Heart left ventricle (tissue), 16 donors: ENCODE measurements at regions not wholly inside any gene's neighbourhood (a gene's known extent, or its start where the extent isn't known, plus 50 kb on each side); places are given as distances from the start of the nearest gene placed in this dataset.

Experiments
- ATAC-seq, 4 donors: fragments of 200-7000 bp; cut with Tn5 transposase; one replicate each; pipeline ENCODE4 v1.9.1; 2020 to 2022; ENCODE audit warnings: moderate library complexity in 4 of 4, mild to moderate bottlenecking in 3 of 4, moderate number of reproducible peaks in 1 of 4
- DNase-seq, 5 donors: peaks; one replicate each; pipeline ENCODE4 v3.0.0-alpha.2; 2020
- H3K27ac ChIP-seq, 12 donors: fragments of 200-600 bp; sonication (generic) in 4 of 12; one replicate each; pipeline versions ENCODE4 v1.5.0 to v1.8.0; 2016 to 2022; ENCODE audit warnings: mild to moderate bottlenecking in 2 of 12
- H3K27me3 ChIP-seq, 9 donors: fragments of 200-600 bp; sonication (generic) in 2 of 9; one replicate each; pipeline versions ENCODE4 v1.5.1 to v1.8.0; 2016 to 2022; ENCODE audit warnings: mild to moderate bottlenecking in 3 of 9
- H3K36me3 ChIP-seq, 9 donors: fragments of 200-600 bp; sonication (generic) in 2 of 9; one replicate each; pipeline versions ENCODE4 v1.5.0 to v1.8.0; 2018 to 2022; ENCODE audit warnings: mild to moderate bottlenecking in 2 of 9
- H3K4me1 ChIP-seq, 12 donors: fragments of 200-600 bp; sonication (generic) in 4 of 12; one replicate each; pipeline versions ENCODE4 v1.5.0 to v1.8.0; 2016 to 2022; ENCODE audit warnings: mild to moderate bottlenecking in 3 of 12
- H3K4me3 ChIP-seq, 12 donors: fragments of 200-600 bp; sonication (generic) in 4 of 12; one replicate each; pipeline versions ENCODE4 v1.5.0 to v1.8.0; 2017 to 2022; ENCODE audit warnings: mild to moderate bottlenecking in 9 of 12, moderate library complexity in 4 of 12
- H3K9me3 ChIP-seq, 12 donors: fragments of 200-600 bp; sonication (generic) in 4 of 12; one replicate each; pipeline versions ENCODE4 v1.5.0 to v1.8.0; 2016 to 2022; ENCODE audit warnings: mild to moderate bottlenecking in 1 of 12
- POLR2A ChIP-seq, 2 donors: fragments of 450-650 bp; IDR thresholded peaks; one replicate each; pipeline ENCODE4 v1.6.1; 2017; ENCODE audit warnings: antibody characterized with exemption in 2 of 2, mild to moderate bottlenecking in 2 of 2, moderate library complexity in 2 of 2
- WGBS, 4 donors: extraction: QIAGEN DNeasy Blood & Tissue Kit in 2 of 4; methylation state at CpG; one replicate each; pipeline versions ENCODE4 v1.1.5 to v1.1.7; 2013 to 2018; 5-methylcytosine and 5-hydroxymethylcytosine counted together
- intact Hi-C, 10 donors: fragments of 100-400 bp; cut with DNase I; formaldehyde crosslinking; loops; one replicate each; pipeline versions ENCODE4 v1.11.1 to v1.14.2; 2022
- TF ChIP-seq, protein P1 (sequence below), 12 donors: fragments of 200-600 bp; sonication (generic) in 4 of 12; IDR thresholded peaks; one replicate each; pipeline versions ENCODE4 v1.5.0 to v1.8.0; 2018 to 2022; ENCODE audit warnings: antibody characterized with exemption in 12 of 12, mild to moderate bottlenecking in 5 of 12
- donor health status: ischemic (EF 13 %, LVEDD 7.1; RV severe dilation, severe dysfunction).
- donor health status: healthy with polysubstance abuse.
- donor health status: DM: no; HTN: yes; CAD: no.
- donor health status: DM: no; HTN: no; CAD: no.
- donor health status: ischemic (EF 25% LVEDD 6.9; RV normal size, moderate dysfunction).
- donor health status: ischemic (EF 25% LVEDD 5.7; RV mildly dilated, moderate dysfunction).
- donor health status: healthy.
- donor health status: DM: yes; HTN: yes; CAD: no.
- donor health status: ischemic (EF 35%, LVEDD 5.7; RV mildly dilated, moderate dysfunction).
- donor health status: nonischemic (EF 11% LVEDD 7.7; RV severe dilation, severe dysfunction).
- donor health status: DM: yes; HTN: yes; CAD: no.
- donor health status: PGD.
- donor health status: ischemic (EF 29% LVEDD 5.4; RV normal size, mild dysfunction).
- donor health status: nonischemic (EF 23%, LVEDD 6.1; RV moderate dilation, normal function).

DNA sequence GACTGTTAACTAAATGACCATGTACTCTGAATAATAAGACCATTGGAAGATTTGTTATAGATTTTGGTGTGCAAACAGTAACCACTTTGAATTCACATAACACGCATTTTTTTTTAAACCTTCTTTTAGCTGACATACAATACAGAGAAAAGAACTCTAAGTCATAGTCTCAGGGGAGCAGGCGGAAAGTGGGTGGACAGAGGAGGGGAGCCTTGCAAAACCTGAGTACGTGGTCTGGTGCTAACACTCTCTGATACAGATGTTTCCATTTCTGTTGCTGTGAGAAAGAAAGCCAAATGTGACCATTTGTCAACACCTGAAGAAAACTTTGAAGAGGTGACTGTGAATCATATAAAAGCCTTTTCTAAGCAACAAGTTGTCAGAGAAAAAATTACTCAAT is 151.8 kb upstream of the GCFC2 start:
- Histone ChIP-seq H3K27me3 (no peaks in the 10 kb centered on the region), H3K27ac (no peak overlapping the region), H3K4me1 (peaks cover 0 to 4% (median 0%) of the 10 kb centered on the region in 12 donors), H3K4me3 (no peak overlapping the region), H3K36me3 (no peaks in the 10 kb centered on the region), H3K9me3 (no peaks in the 10 kb centered on the region)
- no peak for ATAC-seq
- no peak for DNase-seq
- 59 to 73% (median 69%) methylated on average over 3 of the region's 3 CpGs for whole genome bisulfite sequencing, 4 donors
- intact Hi-C loops = no loop called here
- TF ChIP-seq, protein P1, sequence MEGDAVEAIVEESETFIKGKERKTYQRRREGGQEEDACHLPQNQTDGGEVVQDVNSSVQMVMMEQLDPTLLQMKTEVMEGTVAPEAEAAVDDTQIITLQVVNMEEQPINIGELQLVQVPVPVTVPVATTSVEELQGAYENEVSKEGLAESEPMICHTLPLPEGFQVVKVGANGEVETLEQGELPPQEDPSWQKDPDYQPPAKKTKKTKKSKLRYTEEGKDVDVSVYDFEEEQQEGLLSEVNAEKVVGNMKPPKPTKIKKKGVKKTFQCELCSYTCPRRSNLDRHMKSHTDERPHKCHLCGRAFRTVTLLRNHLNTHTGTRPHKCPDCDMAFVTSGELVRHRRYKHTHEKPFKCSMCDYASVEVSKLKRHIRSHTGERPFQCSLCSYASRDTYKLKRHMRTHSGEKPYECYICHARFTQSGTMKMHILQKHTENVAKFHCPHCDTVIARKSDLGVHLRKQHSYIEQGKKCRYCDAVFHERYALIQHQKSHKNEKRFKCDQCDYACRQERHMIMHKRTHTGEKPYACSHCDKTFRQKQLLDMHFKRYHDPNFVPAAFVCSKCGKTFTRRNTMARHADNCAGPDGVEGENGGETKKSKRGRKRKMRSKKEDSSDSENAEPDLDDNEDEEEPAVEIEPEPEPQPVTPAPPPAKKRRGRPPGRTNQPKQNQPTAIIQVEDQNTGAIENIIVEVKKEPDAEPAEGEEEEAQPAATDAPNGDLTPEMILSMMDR (IDR thresholded peaks at IDR 0.05) = no peak
- no peak for TF ChIP-seq POLR2A (IDR thresholded peaks at IDR 0.05)

DNA sequence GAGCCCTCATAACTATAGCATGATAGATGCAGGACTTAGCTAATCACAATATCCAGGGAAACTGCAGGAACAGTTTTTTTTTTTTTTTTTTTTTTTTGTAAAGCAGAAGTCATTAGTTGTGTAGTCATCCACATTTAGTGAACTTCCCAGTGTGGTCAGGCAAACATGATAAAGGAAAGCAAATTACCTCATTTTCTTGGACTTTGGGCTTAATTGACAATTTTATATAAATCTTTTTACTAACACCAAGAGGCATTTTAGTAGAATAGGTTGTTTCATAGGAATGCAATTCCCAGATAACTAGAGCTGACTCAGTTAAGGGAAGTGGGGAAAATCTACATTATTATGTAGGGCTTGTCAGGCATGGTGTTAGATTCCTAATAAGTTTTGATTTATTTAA is 142.7 kb upstream of the GCFC2 start:
- Histone ChIP-seq H3K9me3 (no peaks in the 10 kb centered on the region), H3K4me3 (no peak overlapping the region), H3K27ac (no peak overlapping the region), H3K36me3 (no peaks in the 10 kb centered on the region), H3K4me1 (no peaks in the 10 kb centered on the region), H3K27me3 (no peaks in the 10 kb centered on the region)
- DNase-seq = no peak
- no peak for ATAC-seq
- intact Hi-C loops = no loop called here
- TF ChIP-seq, protein P1 (IDR thresholded peaks at IDR 0.05) = no peak

DNA sequence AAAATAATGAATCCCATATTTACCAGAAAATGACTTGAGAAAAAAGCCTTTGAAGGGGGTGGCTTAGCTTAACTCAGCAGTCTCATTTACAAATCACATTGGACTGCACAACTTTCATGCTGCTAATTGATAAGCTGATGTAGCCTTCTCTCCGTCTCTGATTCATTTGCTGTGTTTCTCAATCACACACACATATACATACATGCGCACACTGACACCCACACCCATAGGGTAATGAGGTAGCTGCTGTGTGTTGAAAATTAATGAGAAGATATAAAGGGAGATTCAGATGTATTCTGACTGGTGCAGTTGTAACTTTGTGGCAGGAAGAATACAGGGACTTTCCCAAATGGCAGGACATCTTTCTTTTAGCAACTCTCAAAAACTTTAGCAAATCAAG is 141.9 kb upstream of the GCFC2 start:
- WGBS, 4 donors = 92 to 95% (median 93%) methylated on average over 2 of the region's 2 CpGs
- H3K27ac ChIP-seq = no peak overlapping the region
- TF ChIP-seq, protein P1 (IDR thresholded peaks at IDR 0.05) = no peak
- no peak for TF ChIP-seq POLR2A (IDR thresholded peaks at IDR 0.05)
- H3K4me3 ChIP-seq = no peak overlapping the region
- no peaks in the 10 kb centered on the region for H3K9me3 ChIP-seq
- no peaks in the 10 kb centered on the region for H3K4me1 ChIP-seq
- ATAC-seq (no peak), DNase-seq (no peak)
- H3K27me3 ChIP-seq = no peaks in the 10 kb centered on the region
- intact Hi-C loops = no loop called here
- H3K36me3 ChIP-seq = no peaks in the 10 kb centered on the region

GRCh38 chr2:75846683-75847190 is 136.0 kb upstream of the GCFC2 start:
- TF ChIP-seq POLR2A (IDR thresholded peaks at IDR 0.05) = no peak
- TF ChIP-seq, protein P1 (IDR thresholded peaks at IDR 0.05) = no peak
- DNase-seq (no peak), ATAC-seq (no peak)
- Histone ChIP-seq H3K9me3 (no peaks in the 10 kb centered on the region), H3K27me3 (no peaks in the 10 kb centered on the region), H3K4me3 (no peak overlapping the region), H3K27ac (no peak overlapping the region), H3K4me1 (no peaks in the 10 kb centered on the region), H3K36me3 (no peaks in the 10 kb centered on the region)
- intact Hi-C loops = no loop called here
- WGBS, 4 donors = 25 to 37% (median 29%) methylated on average over 1 of the region's 1 CpG
